K562 (cell line): ENCODE measurements at regions not wholly inside any gene's neighbourhood (a gene's known extent, or its start where the extent isn't known, plus 50 kb on each side); places are given as distances from the start of the nearest gene placed in this dataset.

Experiments used
- ATAC-seq: fragments of 200-7000 bp; cut with Tn5 transposase; 3 replicates; pipeline ENCODE4 v1.9.1; 2020; ENCODE audit warnings: moderate library complexity
- BruUV-seq: library from RNA; stranded (reverse); fragments of 400-500 nt; replicated peaks from 2 replicates; lab custom pipeline; 2021; lab: Mats Ljungman, UMichigan
- CTCF ChIA-PET: fragments of 300-600 bp; formaldehyde crosslinking; extraction: SDS; loops from one replicate; lab custom pipeline; 2021; ENCODE audit warnings: low intra/inter-chr PET ratio; lab: Yijun Ruan, JAX
- POLR2A ChIA-PET: fragments of 300-600, 350-650 bp; sonication (Branson Sonifier 250); formaldehyde crosslinking; extraction: SDS; loops from one replicate; lab custom pipeline; 2021; ENCODE audit warnings: antibody characterized with exemption, inconsistent platforms; lab: Yijun Ruan, JAX
- DNase-seq, 4 experiments: peaks; one replicate each; pipeline versions ENCODE4 v3.0.0 to v3.0.0-alpha.2; 2011 to 2018; ENCODE audit warnings: low spot score in 3 of 4, mixed read lengths in 3 of 4; ENCODE audit errors: extremely low read depth in 1 of 4
- FAIRE-seq: peaks from 2 replicates; lab custom pipeline; 2011; peaks lifted over from hg19 to GRCh38; lab: Jason Lieb, UNC
- H2AFZ ChIP-seq: 2 replicates; pipeline ENCODE4 v1.6.0; 2011; ENCODE audit warnings: low read depth, low read length, control low read depth, inconsistent platforms
- H3K27ac ChIP-seq: fragments of 200-600 bp; 3 replicates; pipeline ENCODE4 v1.8.0; 2011; ENCODE audit warnings: low read depth, mild to moderate bottlenecking, control low read depth, inconsistent platforms, low read length, moderate library complexity, mixed read lengths; ENCODE audit errors: extremely low read depth
- H3K27me3 ChIP-seq, 2 experiments: fragments of 300-600 bp in 1 of 2; 2 replicates in 1 of 2; 3 replicates in 1 of 2; pipeline versions ENCODE4 v1.6.0 to v1.8.0; 2011; ENCODE audit warnings: inconsistent platforms in 2 of 2, low read length in 2 of 2, mild to moderate bottlenecking in 1 of 2, mixed read lengths in 1 of 2, moderate library complexity in 1 of 2; ENCODE audit not compliant: control insufficient read depth in 2 of 2, insufficient read depth in 2 of 2
- H3K36me3 ChIP-seq: fragments of 300-600 bp; 3 replicates; pipeline ENCODE4 v1.8.0; 2011; ENCODE audit warnings: mild to moderate bottlenecking, low read length, inconsistent platforms; ENCODE audit not compliant: control insufficient read depth, insufficient read depth
- H3K4me1 ChIP-seq, 2 experiments: fragments of 200-600 bp in 1 of 2; replicated peaks in 1 of 2; 2 replicates in 1 of 2; 3 replicates in 1 of 2; pipeline versions ENCODE4 v1.5.1 to v1.8.0; 2011; ENCODE audit warnings: inconsistent platforms in 2 of 2, low read length in 2 of 2, mild to moderate bottlenecking in 1 of 2, mixed read lengths in 1 of 2, moderate library complexity in 1 of 2; ENCODE audit not compliant: control insufficient read depth in 2 of 2, insufficient read depth in 2 of 2
- H3K4me2 ChIP-seq: 2 replicates; pipeline ENCODE4 v1.6.1; 2011; ENCODE audit warnings: low read length, control low read depth, inconsistent platforms, mixed read lengths; ENCODE audit not compliant: insufficient read depth
- H3K4me3 ChIP-seq: fragments of 200-600 bp; sonication (generic), shearing (Covaris generic); 2 replicates; pipeline ENCODE4 v1.5.1; 2016; ENCODE audit warnings: control low read depth, inconsistent platforms
- H3K79me2 ChIP-seq: fragments of 200-600 bp; 3 replicates; pipeline ENCODE4 v1.8.0; 2011; ENCODE audit warnings: low read length, inconsistent platforms; ENCODE audit not compliant: control insufficient read depth, insufficient read depth
- H3K9ac ChIP-seq, 2 experiments: 2 replicates each; pipeline versions ENCODE4 v1.6.0 to v1.6.1; 2011; ENCODE audit warnings: low read depth in 2 of 2, low read length in 2 of 2, control low read depth in 1 of 2, inconsistent platforms in 1 of 2, mild to moderate bottlenecking in 1 of 2, mixed read lengths in 1 of 2; ENCODE audit not compliant: insufficient read depth in 1 of 2
- H3K9me1 ChIP-seq: one replicate; pipeline ENCODE4 v1.6.0; 2011; ENCODE audit warnings: inconsistent platforms, mild to moderate bottlenecking, low read length, moderate library complexity; ENCODE audit not compliant: control insufficient read depth, insufficient read depth
- H3K9me3 ChIP-seq: replicated peaks from 2 replicates; pipeline ENCODE4 v1.5.1; 2011; ENCODE audit warnings: low read depth, low read length, inconsistent platforms; ENCODE audit not compliant: control insufficient read depth, insufficient read depth
- H4K20me1 ChIP-seq: replicated peaks from 2 replicates; pipeline ENCODE4 v1.6.1; 2011; ENCODE audit warnings: low read length, inconsistent platforms, mixed read lengths; ENCODE audit not compliant: control insufficient read depth, insufficient read depth
- CEBPB ChIP-seq: fragments of 450-650 bp; IDR thresholded peaks from 2 replicates; pipeline ENCODE4 v1.6.1; 2016; ENCODE audit warnings: missing genetic modification characterization, missing compliant biosample characterization
- CEBPG ChIP-seq, 3 experiments: fragments of 200-800 bp in 1 of 3; sonication (Bioruptor generic) in 1 of 3; sonication (generic) in 1 of 3; formaldehyde crosslinking in 1 of 3; IDR thresholded peaks in 2 of 3; conservative IDR thresholded peaks in 1 of 3; 2 replicates each; pipeline versions ENCODE4 v1.6.1 to v1.8.0; 2016 to 2022; ENCODE audit warnings: missing compliant biosample characterization in 2 of 3, missing genetic modification characterization in 2 of 3, mild to moderate bottlenecking in 1 of 3, missing genetic modification reagents in 1 of 3
- CGGBP1 ChIP-seq: fragments of 250-450 bp; sonication (Bioruptor Pico); IDR thresholded peaks from 2 replicates; pipeline ENCODE4 v1.9.0; 2021; ENCODE audit warnings: mild to moderate bottlenecking
- GTF2B ChIP-seq: IDR thresholded peaks from 2 replicates; pipeline ENCODE4 v1.6.1; 2011; ENCODE audit not compliant: insufficient read length; ENCODE audit errors: extremely low read depth
- ZNF395 ChIP-seq: fragments of 200-800 bp; sonication (Bioruptor generic); IDR thresholded peaks from 2 replicates; pipeline ENCODE4 v1.6.1; 2017; ENCODE audit warnings: missing genetic modification characterization, missing compliant biosample characterization
- in situ Hi-C: fragments of 300-500 bp; cut with MboI; formaldehyde crosslinking; loops from 4 replicates; pipeline ENCODE4 v1.15.0; 2018; ENCODE audit warnings: inconsistent platforms, mixed read lengths
- intact Hi-C: fragments of 100-400 bp; cut with micrococcal nuclease; formaldehyde crosslinking; loops from 2 replicates; pipeline ENCODE4 v1.14.2; 2022

- H3K4me1 ChIP-seq = no peaks in the 10 kb centered on the region
- CTCF ChIA-PET = no interaction called here
- no peak overlapping the region for H3K4me2 ChIP-seq
- H3K9me1 ChIP-seq = no peaks in the 10 kb centered on the region
- no peak overlapping the region for H2AFZ ChIP-seq
- POLR2A ChIA-PET = no interaction called here
- H4K20me1 ChIP-seq = no peaks in the 10 kb centered on the region
- no peak for DNase-seq
- H3K36me3 ChIP-seq = no peaks in the 10 kb centered on the region
- no peak overlapping the region for H3K9ac ChIP-seq
- H3K9me3 ChIP-seq = no peaks in the 10 kb centered on the region
- TF ChIP-seq ZNF395 (CRISPR knock-in tag) (no peak), CGGBP1 (CRISPR knock-in tag) (no peak), CEBPG (CRISPR knock-in tag; IDR thresholded peaks at IDR 0.05) (no peak), CEBPG (tag; conservative IDR thresholded peaks at IDR 0.05 in 1 of 2, IDR thresholded peaks at IDR 0.05 in 1 of 2) (peak in 1 of 2 experiments; percentile 48; a peak in 2 of 4 replicates), CEBPB (tag) (peak; percentile 54), GTF2B (no peak)
- H3K27me3 ChIP-seq = no peaks in the 10 kb centered on the region
- in situ Hi-C loops (no loop called here), intact Hi-C loops (no loop called here)
- FAIRE-seq = no peak
- H3K79me2 ChIP-seq = no peaks in the 10 kb centered on the region
- no TSS peak for BruUV-seq
- no peak for ATAC-seq
- H3K4me3 ChIP-seq = no peak overlapping the region
- H3K27ac ChIP-seq = no peak overlapping the region
Measured at GRCh38 chr3:102332934-102333333, 101.9 kb upstream of the ZPLD1 start.
